ENCODE measurements at regions not wholly inside any gene's neighbourhood (a gene's known extent, or its start where the extent isn't known, plus 50 kb on each side); places are given as distances from the start of the nearest gene placed in this dataset.

- no peak for DNase-seq (ENCODE audit: low spot score)
- no peak for TF ChIP-seq CTCF (IDR thresholded peaks at IDR 0.05; ENCODE audit: borderline replicate concordance, control extremely low read depth, extremely low read depth, insufficient read depth, missing control alignments)
- in situ Hi-C loops (cut with MboI; ENCODE audit: low sequenced_read_pairs, unreplicated experiment) = no loop called here
Measured at GRCh38 chr7:124457841-124458240, 307.8 kb downstream of the GPR37 start.

DNA sequence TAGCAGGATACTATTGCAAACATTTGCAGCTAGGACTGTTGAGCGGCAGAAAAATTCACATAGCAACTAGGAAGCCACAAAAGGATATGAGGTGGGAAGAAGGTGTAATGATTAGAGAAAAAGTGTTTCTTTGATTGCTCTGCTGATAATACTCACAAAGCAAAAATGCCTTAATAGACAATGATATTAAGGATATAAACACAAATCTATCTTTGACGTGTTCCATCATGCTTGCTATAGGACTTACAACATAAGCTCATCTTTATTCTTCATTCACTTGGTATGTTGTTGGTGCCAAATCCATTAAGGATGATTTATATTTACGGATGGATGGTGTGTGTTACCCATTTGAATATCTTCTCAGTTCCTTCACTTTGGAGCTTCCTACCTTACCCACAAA lies 309.3 kb downstream of the GPR37 start:
- in situ Hi-C loops (cut with MboI; ENCODE audit: low sequenced_read_pairs, unreplicated experiment) = no loop called here
- TF ChIP-seq CTCF (IDR thresholded peaks at IDR 0.05; ENCODE audit: borderline replicate concordance, control extremely low read depth, extremely low read depth, insufficient read depth, missing control alignments) = no peak
- no peak for DNase-seq (ENCODE audit: low spot score)

DNA sequence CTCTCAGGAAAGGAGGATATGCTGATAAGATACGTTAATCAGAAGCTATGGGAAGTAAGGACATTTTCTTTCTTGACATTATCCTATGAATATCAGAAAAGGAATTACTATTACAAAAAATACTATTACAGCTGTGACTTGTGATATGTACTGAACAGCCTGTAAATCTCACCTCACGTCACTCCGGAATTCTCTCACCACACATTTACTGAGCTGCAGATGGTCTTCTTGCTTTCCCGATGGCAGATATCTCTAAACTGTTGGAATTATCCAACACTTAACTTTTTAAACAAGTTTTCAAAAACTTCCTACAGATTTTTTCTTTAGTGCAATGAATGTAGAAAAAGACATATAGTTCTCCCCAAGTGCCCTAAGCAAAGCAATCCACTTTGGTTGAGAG lies 313.4 kb downstream of the GPR37 start:
- in situ Hi-C loops (cut with MboI; ENCODE audit: low sequenced_read_pairs, unreplicated experiment) = no loop called here
- no peak for TF ChIP-seq CTCF (IDR thresholded peaks at IDR 0.05; ENCODE audit: borderline replicate concordance, control extremely low read depth, extremely low read depth, insufficient read depth, missing control alignments)
- no peak for DNase-seq (ENCODE audit: low spot score)

GRCh38 chr7:124449896-124450295 lies 315.7 kb downstream of the GPR37 start:
- DNase-seq (ENCODE audit: low spot score) = no peak
- no peak for TF ChIP-seq CTCF (IDR thresholded peaks at IDR 0.05; ENCODE audit: borderline replicate concordance, control extremely low read depth, extremely low read depth, insufficient read depth, missing control alignments)
- in situ Hi-C loops (cut with MboI; ENCODE audit: low sequenced_read_pairs, unreplicated experiment) = no loop called here

DNA sequence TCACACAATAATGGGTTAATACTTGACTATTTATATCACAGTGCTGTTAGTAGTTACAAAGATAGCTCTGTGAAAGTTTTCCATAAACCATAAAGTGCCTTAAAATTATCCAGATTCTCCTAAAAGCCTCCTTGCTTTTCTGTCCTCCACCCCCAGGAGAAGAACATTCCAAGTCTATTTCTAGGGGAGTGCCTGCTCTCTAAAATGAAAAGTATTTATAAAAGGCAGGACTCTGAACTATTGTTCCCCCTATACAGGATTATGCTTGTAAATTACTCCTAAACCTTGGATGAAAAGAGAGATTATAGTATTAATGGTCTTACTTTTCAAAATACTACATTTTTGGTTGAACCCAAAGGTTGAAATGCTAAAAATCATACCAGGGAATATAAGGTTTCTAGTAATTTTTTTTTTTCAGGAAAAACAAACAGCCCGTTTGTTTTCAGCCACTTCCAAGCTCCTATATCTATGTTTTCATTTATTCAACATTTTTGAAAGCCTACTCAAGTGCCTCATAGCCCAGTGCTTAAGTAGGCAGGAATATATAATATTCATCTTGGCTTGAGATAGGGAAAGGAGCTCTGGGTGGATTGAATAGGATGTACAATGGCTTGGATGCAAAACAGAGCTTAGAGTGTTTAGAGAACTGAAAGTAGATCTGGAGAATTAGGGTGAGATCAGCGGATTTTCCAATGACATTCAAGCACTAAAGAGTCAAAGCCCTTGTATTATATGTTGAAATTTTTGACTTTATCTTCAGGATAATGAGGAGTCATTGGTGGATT lies 320.7 kb downstream of the GPR37 start:
- DNase-seq (ENCODE audit: low spot score) = no peak
- no peak for TF ChIP-seq CTCF (IDR thresholded peaks at IDR 0.05; ENCODE audit: borderline replicate concordance, control extremely low read depth, extremely low read depth, insufficient read depth, missing control alignments)
- in situ Hi-C loops (cut with MboI; ENCODE audit: low sequenced_read_pairs, unreplicated experiment) = no loop called here

GRCh38 chr7:124443762-124444161 lies 321.8 kb downstream of the GPR37 start:
- TF ChIP-seq CTCF (IDR thresholded peaks at IDR 0.05; ENCODE audit: borderline replicate concordance, control extremely low read depth, extremely low read depth, insufficient read depth, missing control alignments) = no peak
- DNase-seq (ENCODE audit: low spot score) = no peak
- in situ Hi-C loops (cut with MboI; ENCODE audit: low sequenced_read_pairs, unreplicated experiment) = no loop called here

Measured in GM13976 (cell line).